Islet precursor cell (in vitro differentiated cells): ENCODE measurements at regions not wholly inside any gene's neighbourhood (a gene's known extent, or its start where the extent isn't known, plus 50 kb on each side); places are given as distances from the start of the nearest gene placed in this dataset.

Source experiments
- DNase-seq: peaks from one replicate; pipeline ENCODE4 v3.0.0-alpha.2; 2018

- no peak for DNase-seq
These were observed 398.9 kb downstream of the KIF16B start for GRCh38 chr20:16174311-16174710.

- no peak for DNase-seq
These were observed 400.2 kb downstream of the KIF16B start for GRCh38 chr20:16173044-16173443.

GRCh38 chr20:16171180-16171579 is 402.1 kb downstream of the KIF16B start:
- DNase-seq: no peak

GRCh38 chr20:16170406-16170971 is 402.8 kb downstream of the KIF16B start:
- no peak for DNase-seq

GRCh38 chr20:16167423-16168130 is 405.7 kb downstream of the KIF16B start:
- DNase-seq: no peak

- no peak for DNase-seq
These were observed 406.5 kb downstream of the KIF16B start for GRCh38 chr20:16166737-16167136.

- DNase-seq: no peak
These were observed 414.3 kb downstream of the KIF16B start for GRCh38 chr20:16158976-16159286.

GRCh38 chr20:16158090-16158975 is 414.9 kb downstream of the KIF16B start:
- no peak for DNase-seq

- no peak for DNase-seq
These were observed 425.3 kb downstream of the KIF16B start for GRCh38 chr20:16147916-16148315.

GRCh38 chr20:16147216-16147615 is 426.0 kb downstream of the KIF16B start:
- no peak for DNase-seq

GRCh38 chr20:16145919-16146318 is 427.3 kb downstream of the KIF16B start:
- DNase-seq: no peak

GRCh38 chr20:16143596-16143995 is 429.7 kb downstream of the KIF16B start:
- DNase-seq: no peak

GRCh38 chr20:16135630-16136029 is 437.6 kb downstream of the KIF16B start:
- DNase-seq: no peak

- DNase-seq: no peak
These were observed 441.0 kb downstream of the KIF16B start for GRCh38 chr20:16132036-16132798.

- DNase-seq: no peak
These were observed 443.8 kb downstream of the KIF16B start for GRCh38 chr20:16129411-16129810.

- no peak for DNase-seq
These were observed 444.6 kb downstream of the KIF16B start for GRCh38 chr20:16128538-16129106.

GRCh38 chr20:16125816-16126215 is 447.4 kb downstream of the KIF16B start:
- peak; percentile 66 for DNase-seq

- no peak for DNase-seq
These were observed 448.1 kb downstream of the KIF16B start for GRCh38 chr20:16124911-16125776.

GRCh38 chr20:16124491-16124890 is 448.8 kb downstream of the KIF16B start:
- no peak for DNase-seq

- no peak for DNase-seq
These were observed 449.6 kb downstream of the KIF16B start for GRCh38 chr20:16123623-16124022.

GRCh38 chr20:16119909-16120308 is 453.3 kb downstream of the KIF16B start:
- no peak for DNase-seq
